Ramos (cell line): ENCODE measurements at regions not wholly inside any gene's neighbourhood (a gene's known extent, or its start where the extent isn't known, plus 50 kb on each side); places are given as distances from the start of the nearest gene placed in this dataset.
"Not testable (repeated sequence)": the region's sequence is repeated elsewhere in the genome, so short reads cannot be mapped to it uniquely, and the experiment has no call there.

Experiments used
- in situ Hi-C: fragments of 300-500 bp; cut with MboI; formaldehyde crosslinking; loops from one replicate; pipeline ENCODE4 v1.14.3; 2022; ENCODE audit warnings: low sequenced_read_pairs; ENCODE audit not compliant: unreplicated experiment

- in situ Hi-C loops, result no loop called here
These were observed 1035.7 kb upstream of the NUDT12 start for GRCh38 chr5:104598285-104598684.

GRCh38 chr5:104594850-104595249, 1032.3 kb upstream of the NUDT12 start:
- in situ Hi-C loops, result no loop called here

GRCh38 chr5:104576677-104577076, 1014.1 kb upstream of the NUDT12 start:
- in situ Hi-C loops, result no loop called here

- in situ Hi-C loops, result no loop called here
These were observed 1011.5 kb upstream of the NUDT12 start for GRCh38 chr5:104573949-104574709.

GRCh38 chr5:104569621-104570020, 1007.0 kb upstream of the NUDT12 start:
- in situ Hi-C loops, result no loop called here

GRCh38 chr5:104564530-104564929, 1001.9 kb upstream of the NUDT12 start:
- in situ Hi-C loops, result no loop called here

- in situ Hi-C loops, result no loop called here
These were observed 994.4 kb upstream of the NUDT12 start for GRCh38 chr5:104556957-104557356.

GRCh38 chr5:104551628-104552027, 989.0 kb upstream of the NUDT12 start:
- in situ Hi-C loops, result no loop called here

GRCh38 chr5:104546871-104547270, 984.3 kb upstream of the NUDT12 start:
- in situ Hi-C loops, result not testable (repeated sequence)

- in situ Hi-C loops, result no loop called here
These were observed 978.7 kb upstream of the NUDT12 start for GRCh38 chr5:104541141-104541785.

GRCh38 chr5:104540448-104540847, 977.9 kb upstream of the NUDT12 start:
- in situ Hi-C loops, result no loop called here

GRCh38 chr5:104539618-104540350, 977.2 kb upstream of the NUDT12 start:
- in situ Hi-C loops, result no loop called here

GRCh38 chr5:104538734-104539133, 976.1 kb upstream of the NUDT12 start:
- in situ Hi-C loops, result no loop called here

GRCh38 chr5:104533498-104533897, 970.9 kb upstream of the NUDT12 start:
- in situ Hi-C loops, result no loop called here

GRCh38 chr5:104526866-104527265, 964.3 kb upstream of the NUDT12 start:
- in situ Hi-C loops, result no loop called here

- in situ Hi-C loops, result no loop called here
These were observed 951.1 kb upstream of the NUDT12 start for GRCh38 chr5:104513640-104514072.

GRCh38 chr5:104513121-104513602, 950.6 kb upstream of the NUDT12 start:
- in situ Hi-C loops, result no loop called here

- in situ Hi-C loops, result no loop called here
These were observed 949.7 kb upstream of the NUDT12 start for GRCh38 chr5:104512063-104512825.

- in situ Hi-C loops, result no loop called here
These were observed 935.7 kb upstream of the NUDT12 start for GRCh38 chr5:104498281-104498680.

GRCh38 chr5:104494083-104494482, 931.5 kb upstream of the NUDT12 start:
- in situ Hi-C loops, result no loop called here
